H1 (cell line): ENCODE measurements at regions not wholly inside any gene's neighbourhood (a gene's known extent, or its start where the extent isn't known, plus 50 kb on each side); places are given as distances from the start of the nearest gene placed in this dataset.

ENCODE experiments used
- CBX5 ChIP-seq: fragments of 300-800, 300-1000 bp; sonication (generic); IDR thresholded peaks from 2 replicates; pipeline ENCODE4 v1.7.1; 2016; ENCODE audit warnings: antibody characterized with exemption, low read length, low read depth
- CHD1 ChIP-seq: IDR thresholded peaks from 2 replicates; pipeline ENCODE4 v1.6.1; 2012; ENCODE audit warnings: low read depth, low read length, improper control_type of control experiment
- CHD7 ChIP-seq: fragments of 300-600 bp; sonication (generic); IDR thresholded peaks from 2 replicates; pipeline ENCODE4 v1.7.1; 2012; ENCODE audit warnings: low read length, moderate library complexity, mild to moderate bottlenecking, inconsistent platforms; ENCODE audit not compliant: insufficient replicate concordance
- E2F6 ChIP-seq: IDR thresholded peaks from 2 replicates; pipeline ENCODE4 v1.6.1; 2012; ENCODE audit warnings: inconsistent platforms
- SIRT6 ChIP-seq: IDR thresholded peaks from one replicate; pipeline ENCODE4 v1.7.1; 2012; ENCODE audit warnings: low read length, inconsistent platforms

GRCh38 chr4:138639018-138639741, 376.4 kb upstream of the NOCT start (continued):
- TF ChIP-seq CHD7 (no peak), E2F6 (no peak), CHD1 (no peak), SIRT6 (no peak), CBX5 (no peak)
